Stimulated activated CD8-positive, alpha-beta memory T cell treated with anti-CD3 and anti-CD28 coated beads, Interleukin-15, amount 100 ng/mL, for 48 hours (primary cell): ENCODE measurements at regions not wholly inside any gene's neighbourhood (a gene's known extent, or its start where the extent isn't known, plus 50 kb on each side); places are given as distances from the start of the nearest gene placed in this dataset.
A peak's percentile ranks its signal among the peaks of the same experiment; 100 is the strongest.

Experiments
- DNase-seq, 2 donors: peaks; one replicate each; pipeline ENCODE4 v3.0.0-alpha.2; 2020; ENCODE audit warnings: low read depth in 2 of 2

DNA sequence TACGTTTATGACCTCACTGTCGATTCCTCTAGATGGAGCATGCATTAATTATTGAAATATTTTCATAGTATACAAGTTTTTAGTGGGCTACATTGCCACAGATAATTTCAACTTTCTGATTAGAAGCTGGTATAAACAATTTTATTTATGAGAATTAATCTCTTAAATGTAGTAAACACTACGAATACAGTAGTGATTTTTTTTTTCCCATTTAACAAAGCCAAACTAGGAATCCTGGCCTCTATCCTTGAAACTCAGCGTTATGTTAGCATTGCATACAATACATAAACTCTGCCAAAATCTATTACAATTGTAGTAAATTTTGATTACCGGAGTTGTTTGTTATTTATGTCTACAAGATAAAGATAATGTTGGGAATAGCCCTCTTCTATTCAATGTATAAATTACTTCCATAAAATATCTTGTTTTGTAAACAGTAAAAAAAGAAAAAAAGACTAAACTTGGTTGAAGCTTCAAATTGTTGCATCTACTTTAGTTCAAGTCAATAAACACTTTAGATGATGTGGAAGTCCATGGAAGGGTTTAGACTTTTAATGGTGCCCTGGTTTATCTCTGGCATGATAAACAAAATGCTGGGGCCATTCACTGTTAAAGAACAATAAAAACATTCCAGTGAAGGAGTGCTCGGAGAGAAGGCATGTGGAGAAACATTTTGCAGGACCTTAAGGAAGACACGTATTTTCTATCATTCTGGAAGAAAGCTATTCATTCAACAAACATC, 77.3 kb upstream of the NR2F2 start:
- DNase-seq = no peak

DNA sequence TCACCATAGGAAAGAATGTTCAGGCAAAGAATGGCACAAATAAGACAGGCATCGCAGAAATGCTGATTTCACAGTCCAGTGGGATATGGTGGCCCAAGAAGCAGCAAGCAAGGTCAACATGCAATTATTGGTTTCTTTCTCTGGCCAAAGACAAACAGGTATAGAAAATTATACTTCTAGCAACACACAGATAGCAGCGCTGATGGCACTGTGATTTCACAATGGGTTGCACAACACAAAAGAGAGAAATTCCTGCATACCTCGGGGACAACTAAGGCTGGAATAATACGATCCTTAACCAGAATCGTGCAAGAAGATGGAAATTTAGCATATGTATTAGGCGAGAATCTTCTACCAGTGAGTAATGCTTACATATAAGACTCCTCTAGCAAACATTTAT, 76.3 kb upstream of the NR2F2 start:
- DNase-seq = no peak

DNA sequence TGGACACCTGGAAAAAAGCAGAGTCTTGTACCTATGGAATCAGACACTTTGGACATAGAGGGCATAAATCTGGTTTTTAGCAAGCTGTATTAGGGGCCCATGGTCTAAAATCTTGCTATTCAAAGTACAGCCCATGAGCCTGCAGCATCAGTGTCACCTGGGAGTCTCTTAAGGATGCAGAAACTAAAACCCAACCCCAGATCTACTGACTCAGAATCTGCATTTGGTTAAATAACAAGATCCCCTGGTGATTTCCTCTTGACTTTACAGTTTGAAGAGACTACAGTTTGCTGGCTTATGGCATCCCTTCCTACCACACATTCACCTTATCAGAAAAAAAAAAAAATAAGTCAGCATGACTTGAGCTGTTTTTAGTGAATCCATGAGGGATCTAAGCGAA, 74.9 kb upstream of the NR2F2 start:
- no peak for DNase-seq

DNA sequence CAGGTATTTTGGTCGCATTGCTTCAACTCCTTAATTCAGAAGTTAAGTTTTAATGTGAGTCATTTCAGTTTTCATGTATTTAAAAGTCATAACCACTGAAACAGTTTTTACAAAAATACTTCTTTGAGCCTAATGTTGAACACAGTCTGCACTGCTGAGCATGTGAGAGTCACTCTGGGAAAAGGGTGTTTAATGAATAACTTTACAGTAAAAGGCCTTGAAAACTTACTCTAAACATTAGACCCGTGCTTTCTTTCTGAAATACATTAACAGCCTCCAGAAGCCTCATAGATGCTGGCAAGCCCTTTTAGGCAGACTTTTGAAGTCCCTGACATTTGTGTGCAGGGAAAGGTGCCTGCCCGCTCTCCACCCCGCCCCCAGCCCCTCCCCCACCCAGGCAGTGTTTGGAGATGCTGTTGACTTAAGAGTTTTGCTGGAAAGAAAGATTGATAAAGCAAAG, 68.9 kb upstream of the NR2F2 start:
- DNase-seq = no peak

DNA sequence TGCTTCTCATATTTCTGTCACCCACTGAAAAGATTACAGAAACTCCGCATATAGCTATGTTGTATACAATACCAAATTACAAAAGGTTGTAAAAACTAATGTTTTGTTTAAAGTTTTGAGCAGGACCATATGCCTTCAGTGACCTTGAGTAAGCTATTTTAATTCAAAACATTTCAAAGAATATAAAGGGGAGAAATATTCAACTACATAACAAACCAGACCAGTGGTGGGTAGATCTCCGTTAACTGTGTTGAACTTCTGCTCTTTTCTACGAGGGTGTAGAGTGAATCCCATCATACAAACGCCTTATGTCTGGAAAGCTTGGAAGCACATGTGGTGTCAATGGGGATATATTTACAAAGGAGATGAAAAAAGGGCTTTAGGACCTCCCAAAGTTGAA, 68.4 kb upstream of the NR2F2 start:
- no peak for DNase-seq

DNA sequence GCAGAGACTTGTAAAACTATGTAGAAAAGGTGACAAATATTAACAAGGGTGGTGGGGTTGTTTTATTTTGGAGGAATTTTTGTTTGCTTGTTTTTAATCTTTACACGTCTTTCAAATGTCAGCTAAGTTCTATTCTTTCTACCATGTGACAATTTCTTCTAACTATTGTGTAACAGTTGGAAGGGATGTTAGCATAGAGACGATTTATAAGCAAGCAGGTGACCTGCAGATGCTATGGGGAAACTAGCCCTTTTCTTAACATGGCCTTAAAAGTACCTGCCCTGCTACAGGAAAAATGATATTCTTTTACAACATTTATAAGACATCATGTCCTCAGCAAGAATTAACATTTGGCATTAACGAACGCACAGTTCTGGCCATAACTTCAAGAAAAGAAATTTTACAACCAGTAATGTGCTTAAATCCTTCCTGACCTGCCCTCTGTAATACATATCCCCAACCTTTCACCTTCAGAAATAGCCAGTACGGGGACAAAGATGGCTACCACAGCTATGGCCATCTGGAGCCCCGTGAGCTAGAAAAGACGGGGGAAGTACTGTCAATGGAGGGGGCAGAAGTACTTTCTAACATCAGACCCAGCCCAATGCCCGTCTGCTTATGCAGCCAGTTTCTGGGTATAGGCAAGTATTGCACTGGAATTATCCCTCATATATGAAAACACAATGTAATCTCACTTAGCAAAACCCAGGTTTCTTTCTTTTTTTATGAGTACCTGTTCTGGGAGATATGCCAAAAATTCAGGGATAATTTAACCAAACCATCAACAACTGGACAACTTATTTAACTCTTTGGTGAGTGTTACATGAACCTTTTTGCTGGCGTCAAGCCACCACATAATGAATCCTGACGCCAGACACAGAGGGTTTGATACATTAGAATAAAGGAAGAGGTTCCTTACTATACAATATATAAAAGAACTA, 67.7 kb upstream of the NR2F2 start:
- no peak for DNase-seq

DNA sequence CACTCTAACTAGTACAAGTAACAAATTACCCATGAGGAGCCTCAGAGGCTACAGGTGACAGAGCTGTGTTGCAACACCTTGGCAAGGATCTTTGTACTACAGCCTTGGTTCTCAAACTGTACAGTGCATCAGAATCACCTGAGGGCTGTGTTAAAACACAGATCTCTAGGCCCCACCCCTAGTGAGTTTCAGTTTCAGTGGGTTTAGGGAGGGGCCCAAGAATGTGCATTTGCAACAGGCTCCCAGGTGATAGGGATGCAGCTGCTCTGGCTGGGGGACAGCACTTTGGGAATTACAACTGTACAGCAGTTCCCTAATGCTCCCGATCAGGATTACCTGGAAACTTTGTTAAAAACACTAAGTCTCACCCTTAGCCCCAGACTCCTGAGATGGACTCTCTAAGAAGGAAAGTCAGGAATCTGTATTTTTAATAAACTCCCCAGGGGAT, 66.1 kb upstream of the NR2F2 start:
- no peak for DNase-seq

DNA sequence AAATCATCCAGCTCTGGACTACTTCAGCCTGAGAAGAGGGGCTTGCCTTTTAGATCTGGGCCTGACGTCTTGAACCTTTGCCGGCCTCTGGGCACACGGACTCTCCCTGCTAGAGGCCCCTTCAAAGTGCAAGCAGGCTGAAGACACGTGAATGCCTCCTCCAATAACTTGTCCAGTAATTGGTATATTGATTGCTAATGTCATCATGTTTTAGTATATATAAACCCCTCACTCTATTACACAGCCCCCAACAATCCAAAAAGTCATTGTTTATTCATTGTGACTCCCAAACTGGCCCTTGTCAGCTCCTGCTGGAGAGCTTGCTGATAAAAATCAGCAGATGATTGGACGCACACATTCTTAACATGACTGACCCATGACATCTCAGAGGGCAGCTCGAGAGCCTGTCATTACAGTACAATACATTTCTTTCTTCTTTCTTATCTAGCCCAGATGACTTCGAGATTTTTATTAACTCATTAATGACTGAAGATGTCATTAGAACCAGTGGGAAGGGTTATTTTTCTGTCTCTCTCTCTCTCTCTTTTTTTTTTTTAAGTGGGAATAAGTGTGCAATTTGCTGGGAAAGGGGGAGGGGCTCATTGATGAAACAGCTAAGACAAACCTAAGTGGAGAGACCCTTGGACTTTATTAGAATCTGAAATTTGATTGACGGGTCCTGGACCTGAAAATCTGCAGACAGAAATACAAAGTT, 65.5 kb upstream of the NR2F2 start:
- no peak for DNase-seq

DNA sequence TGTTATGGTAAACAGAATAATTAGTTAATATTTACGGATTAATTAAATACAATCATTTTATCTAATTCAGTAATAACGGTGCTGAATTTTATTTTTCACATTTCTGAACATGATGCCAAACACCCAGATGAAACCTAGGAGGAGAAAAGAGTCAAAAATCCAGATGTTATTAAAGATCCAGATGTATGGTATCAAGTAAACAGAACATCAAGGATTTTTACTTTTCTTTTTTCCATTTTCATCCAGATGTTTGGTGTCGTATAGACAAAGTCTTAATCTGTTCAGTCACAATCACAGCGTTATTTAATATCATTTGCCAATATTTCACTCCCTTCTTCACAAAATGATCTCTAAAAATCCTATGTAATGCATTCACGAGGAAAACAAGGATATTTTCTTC, 64.0 kb upstream of the NR2F2 start:
- DNase-seq = no peak

DNA sequence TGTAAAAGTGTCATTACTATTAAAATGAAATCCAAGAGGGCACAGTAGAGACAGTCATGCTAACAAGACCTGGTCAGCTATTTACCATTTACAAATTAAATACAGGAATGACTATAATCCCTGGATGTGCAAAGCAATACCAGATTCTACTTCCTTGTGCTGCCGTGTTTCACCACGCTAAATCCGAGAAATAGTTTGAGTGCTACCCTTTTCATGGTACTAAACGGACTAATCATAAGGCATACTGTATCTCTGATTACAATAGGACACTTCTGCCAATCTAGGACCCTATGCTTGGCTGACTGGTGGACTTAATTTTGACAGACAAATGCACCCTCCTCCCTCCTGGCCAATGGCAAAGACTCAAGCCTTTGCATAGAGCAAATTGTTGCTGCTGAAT, 63.0 kb upstream of the NR2F2 start:
- DNase-seq = no peak

DNA sequence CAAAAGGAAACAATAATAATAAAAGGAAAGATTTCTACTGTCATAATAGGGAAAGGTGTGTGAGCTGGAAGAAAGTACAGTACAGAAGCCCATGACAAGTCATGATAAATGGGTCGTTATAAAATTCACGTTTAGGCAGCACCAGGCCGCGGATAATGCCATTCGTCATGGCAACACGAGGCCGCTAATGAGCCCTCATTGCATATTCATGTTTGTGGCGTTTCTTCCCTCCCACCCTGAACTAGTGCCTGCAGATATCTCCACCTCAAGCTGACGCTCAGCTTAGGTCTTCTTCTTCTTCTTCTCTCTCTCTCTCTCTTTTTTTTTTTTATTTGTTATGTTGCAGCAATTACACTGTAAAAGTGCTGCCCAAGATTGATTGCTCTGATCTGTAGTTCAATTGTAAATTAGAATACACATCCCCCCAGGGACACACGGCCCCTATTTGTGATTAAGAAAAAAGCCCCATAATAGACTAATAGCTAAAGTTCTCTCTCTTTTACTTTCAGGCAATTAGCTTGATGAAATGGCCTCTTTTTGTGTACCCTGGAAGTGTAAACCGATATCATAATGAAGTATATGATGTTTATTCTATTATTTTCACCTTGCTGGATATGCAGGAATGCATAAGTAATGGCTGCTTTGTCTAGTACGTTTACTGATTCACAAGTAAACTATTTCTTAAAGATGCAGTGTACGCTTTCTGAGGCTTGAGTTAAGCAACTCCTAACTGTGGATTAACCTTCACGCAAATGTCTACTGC, 61.9 kb upstream of the NR2F2 start:
- DNase-seq = no peak

DNA sequence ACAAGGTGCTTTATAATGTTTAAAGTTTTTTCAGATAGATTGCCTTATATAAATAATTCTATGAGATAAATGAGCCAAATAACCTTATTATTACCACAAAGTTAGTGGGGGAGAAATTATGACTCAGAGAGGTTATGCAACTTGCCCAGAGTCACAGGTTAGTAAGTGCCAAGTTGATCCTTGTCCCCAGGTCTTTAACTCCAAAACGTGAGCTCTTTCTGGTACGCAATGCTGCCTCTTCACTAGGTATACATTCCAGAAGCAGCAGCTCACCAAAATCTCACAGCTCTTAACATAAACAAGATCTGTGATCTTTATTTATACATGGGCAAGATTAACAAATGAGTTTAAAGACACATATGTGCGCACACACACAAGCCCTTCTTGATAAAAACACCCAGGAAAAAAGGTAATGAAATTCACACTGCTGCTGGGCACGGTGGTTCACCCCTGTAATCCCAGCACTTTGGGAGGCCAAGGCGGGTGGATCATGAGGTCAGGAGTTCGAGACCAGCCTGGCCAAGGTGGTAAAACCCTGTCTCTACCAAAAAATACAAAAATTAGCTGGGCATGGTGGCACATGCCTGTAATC, 59.8 kb upstream of the NR2F2 start:
- DNase-seq = no peak

DNA sequence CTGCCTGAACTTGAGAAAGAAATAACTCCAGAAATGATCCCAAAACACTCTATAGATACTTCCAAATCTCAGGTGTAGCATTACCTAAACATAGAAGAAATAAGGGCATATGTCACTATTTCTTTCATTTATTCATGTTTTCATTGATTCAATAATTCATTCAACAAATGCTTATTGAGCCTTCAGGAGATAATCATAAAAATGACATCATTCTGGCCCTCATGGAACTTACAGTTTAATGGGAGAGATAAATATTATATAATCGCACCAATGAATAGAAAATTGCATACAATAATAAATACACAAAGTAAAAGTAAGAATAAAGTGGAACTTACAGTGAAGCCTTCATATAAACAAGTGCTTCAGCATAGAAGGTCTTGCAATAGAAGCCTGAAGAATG, 58.1 kb upstream of the NR2F2 start:
- no peak for DNase-seq

DNA sequence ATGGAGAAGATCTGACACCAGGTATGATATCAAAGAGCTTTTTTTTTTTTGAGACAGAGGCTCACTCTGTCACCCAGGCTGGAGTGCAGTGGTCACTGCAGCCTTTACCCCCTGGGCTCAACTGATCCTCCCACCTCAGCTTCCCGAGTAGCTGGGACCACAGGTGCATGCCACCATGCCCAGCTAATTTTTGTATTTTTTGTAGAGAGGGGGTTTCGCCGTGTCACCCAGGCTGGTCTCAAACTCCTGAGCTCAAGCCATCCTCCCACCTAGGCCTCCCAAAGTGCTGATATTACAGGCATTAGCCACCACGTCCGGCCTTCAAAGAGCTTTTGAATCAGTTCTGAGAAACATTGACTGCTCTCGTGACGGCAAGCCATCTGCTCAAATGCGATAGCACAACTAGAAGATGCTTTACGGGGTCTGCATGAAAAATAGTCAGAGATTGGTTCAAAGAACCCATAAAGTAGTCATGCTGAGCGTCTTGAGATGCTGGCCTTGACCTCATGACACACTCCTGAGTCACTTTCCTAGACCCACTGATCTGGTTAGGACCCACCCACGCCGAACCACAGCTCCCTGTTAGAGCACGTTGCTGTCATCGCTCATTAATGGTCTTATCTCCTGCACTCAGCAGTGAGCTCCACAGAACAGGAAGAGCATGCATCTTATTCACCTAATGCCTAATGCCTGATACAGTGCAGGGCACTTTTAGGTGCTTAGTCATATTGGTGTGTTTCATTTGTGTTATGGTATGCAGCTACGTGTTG, 57.0 kb upstream of the NR2F2 start:
- peak; percentile 13 to 38 for DNase-seq

DNA sequence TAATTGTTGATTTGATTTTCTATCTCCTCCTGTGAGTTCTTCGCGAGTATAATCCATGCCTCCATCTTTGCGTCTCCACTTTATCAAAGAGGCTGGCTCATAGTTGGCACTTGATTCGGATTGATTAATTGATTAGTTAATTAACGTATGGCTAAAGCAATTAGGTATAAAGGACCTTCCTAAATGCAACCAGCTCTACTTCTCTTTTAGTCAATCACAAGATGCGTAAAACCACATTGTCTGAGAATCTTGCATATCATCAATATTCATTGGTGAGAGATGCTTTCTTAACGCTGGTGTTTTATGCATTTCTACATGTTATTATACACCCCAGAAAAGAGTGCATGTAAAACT, 56.4 kb upstream of the NR2F2 start:
- no peak for DNase-seq

DNA sequence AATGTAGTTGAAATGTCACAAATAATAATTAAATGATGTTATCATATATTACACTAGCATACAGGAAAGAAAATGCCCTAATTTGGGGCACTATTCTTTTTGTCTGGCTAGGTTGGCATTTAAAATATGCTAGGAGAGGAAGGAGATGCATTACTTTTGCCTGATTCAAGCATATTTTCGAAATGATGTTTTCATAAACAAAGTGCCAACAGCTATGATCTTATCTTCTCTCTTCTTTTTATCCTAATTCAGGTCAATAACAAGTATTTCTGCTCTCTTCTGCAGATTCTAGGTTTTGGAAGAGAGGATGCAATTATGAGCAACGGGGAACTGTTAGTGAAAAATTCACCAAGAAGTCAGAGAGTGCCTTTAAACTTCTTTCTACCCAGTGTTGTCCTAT, 55.8 kb upstream of the NR2F2 start:
- DNase-seq = no peak

DNA sequence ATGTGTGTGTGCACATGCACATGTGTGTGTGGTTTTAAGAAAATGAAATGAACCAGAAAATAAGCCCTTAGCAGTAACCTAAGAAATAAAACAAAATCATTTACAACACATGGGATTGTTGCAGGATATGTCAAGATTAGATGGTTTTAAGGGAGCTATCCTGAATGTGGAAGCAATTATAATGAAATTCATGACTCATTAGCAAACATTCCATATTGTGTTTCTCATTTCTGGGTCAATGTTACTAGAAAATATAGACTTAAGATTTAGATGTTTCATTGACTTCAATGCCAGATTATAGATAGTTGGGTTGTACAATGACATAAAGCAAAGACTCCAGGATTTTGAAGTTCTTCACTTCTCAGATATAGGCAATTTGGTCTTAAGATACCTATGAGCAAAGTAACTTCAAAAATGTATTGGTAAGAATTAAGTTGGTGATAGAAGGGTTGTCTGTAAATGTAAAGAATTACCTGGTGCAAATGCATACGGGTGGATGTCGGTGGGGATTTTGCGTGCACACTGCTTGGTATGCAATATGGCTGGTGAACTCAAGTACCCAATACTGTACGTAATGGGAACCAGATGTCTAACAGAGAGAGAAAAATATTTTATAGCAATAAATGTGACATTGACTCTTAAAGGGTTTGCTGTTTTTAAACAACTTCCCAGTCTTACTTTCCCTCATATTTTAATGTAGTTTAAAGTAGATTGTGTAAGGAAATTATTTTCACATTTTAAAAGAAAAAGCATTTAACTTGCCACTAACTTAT, 53.9 kb upstream of the NR2F2 start:
- DNase-seq = no peak
